ENCODE measurements at regions not wholly inside any gene's neighbourhood (a gene's known extent, or its start where the extent isn't known, plus 50 kb on each side); places are given as distances from the start of the nearest gene placed in this dataset.

- no peak for TF ChIP-seq POLR2A (IDR thresholded peaks at IDR 0.05)
- no peak for TF ChIP-seq CTCF (IDR thresholded peaks at IDR 0.05)
These were observed 558.6 kb upstream of the HS6ST1 start for GRCh38 chr2:128876986-128877983.

All from ovary (tissue), 3 donors.